ENCODE measurements at regions not wholly inside any gene's neighbourhood (a gene's known extent, or its start where the extent isn't known, plus 50 kb on each side); places are given as distances from the start of the nearest gene placed in this dataset.

GRCh38 chr12:111152561-111152960 is 216.3 kb downstream of the PHETA1 start:
- TF ChIP-seq CTCF (IDR thresholded peaks at IDR 0.05; ENCODE audit: low read length): no peak
- no peak for TF ChIP-seq EZH2 (optimal IDR thresholded peaks at IDR 0.05; ENCODE audit: low read depth, low read length)
- TF ChIP-seq EZH2phosphoT487 (IDR thresholded peaks at IDR 0.05; ENCODE audit: low read length): no peak

Data from MM.1S (cell line).